ENCODE measurements at regions not wholly inside any gene's neighbourhood (a gene's known extent, or its start where the extent isn't known, plus 50 kb on each side); places are given as distances from the start of the nearest gene placed in this dataset.

GRCh38 chr10:94052866-94053791 is 59.4 kb downstream of the PLCE1 start:
- H3K27ac ChIP-seq (ENCODE audit: extremely low read depth, low read depth, low read length): no peak overlapping the region

GRCh38 chr10:94059178-94059883 is 65.6 kb downstream of the PLCE1 start:
- Histone ChIP-seq H3K4me3 (ENCODE audit: low read depth, low read length) (no peak overlapping the region), H3K27ac (ENCODE audit: extremely low read depth, low read depth, low read length) (no peak overlapping the region), H3K4me1 (ENCODE audit: control insufficient read depth, insufficient read depth, low read length) (no peaks in the 10 kb centered on the region), H3K9me3 (ENCODE audit: control insufficient read depth, insufficient read depth, low read depth, low read length) (no peaks in the 10 kb centered on the region), H3K36me3 (ENCODE audit: control insufficient read depth in 2 of 2, insufficient read depth in 1 of 2, low read length in 2 of 2) (no peaks in the 10 kb centered on the region)
- CTCF ChIA-PET: no interaction called here
- POLR2A ChIA-PET: no interaction called here
- TF ChIP-seq ZNF2 (tag by site-specific recombination; IDR thresholded peaks at IDR 0.05): no peak

More at GRCh38 chr10:94052866-94053791, 59.4 kb downstream of the PLCE1 start:
- H3K36me3 ChIP-seq (ENCODE audit: control insufficient read depth in 2 of 2, insufficient read depth in 1 of 2, low read length in 2 of 2): no peaks in the 10 kb centered on the region
- no peaks in the 10 kb centered on the region for H3K9me3 ChIP-seq (ENCODE audit: control insufficient read depth, insufficient read depth, low read depth, low read length)
- no peak for TF ChIP-seq ZNF501 (tag by site-specific recombination; IDR thresholded peaks at IDR 0.05)
- no peak for TF ChIP-seq ZSCAN16 (tag by site-specific recombination; IDR thresholded peaks at IDR 0.05)
- ChIA-PET POLR2A (no interaction called here), CTCF (interaction anchor here (0.6 to 0.9 kb wide), 2 partner anchors 25 to 391 kb away, joined by 3 read pairs; no protein-coding TSS in a partner anchor)
- H3K4me3 ChIP-seq (ENCODE audit: low read depth, low read length): no peak overlapping the region
- H3K4me1 ChIP-seq (ENCODE audit: control insufficient read depth, insufficient read depth, low read length): no peaks in the 10 kb centered on the region

- no peak overlapping the region for H3K27ac ChIP-seq (ENCODE audit: extremely low read depth, low read depth, low read length)
- CTCF ChIA-PET: interaction anchor here (0.9 to 1.0 kb wide), 2 partner anchors 9 to 202 kb away, joined by 3 read pairs; no protein-coding TSS in a partner anchor
These were observed 67.3 kb downstream of the PLCE1 start for GRCh38 chr10:94061026-94061425.

GRCh38 chr10:94062611-94063010 is 68.9 kb downstream of the PLCE1 start:
- no peaks in the 10 kb centered on the region for H3K4me1 ChIP-seq (ENCODE audit: control insufficient read depth, insufficient read depth, low read length)
- H3K9me3 ChIP-seq (ENCODE audit: control insufficient read depth, insufficient read depth, low read depth, low read length): no peaks in the 10 kb centered on the region
- H3K36me3 ChIP-seq (ENCODE audit: control insufficient read depth in 2 of 2, insufficient read depth in 1 of 2, low read length in 2 of 2): no peaks in the 10 kb centered on the region
- CTCF ChIA-PET: interaction anchor here (0.6 kb wide), 1 partner anchor 874 kb away, joined by 3 read pairs; no protein-coding TSS in a partner anchor
- H3K4me3 ChIP-seq (ENCODE audit: low read depth, low read length): no peak overlapping the region
- H3K27ac ChIP-seq (ENCODE audit: extremely low read depth, low read depth, low read length): no peak overlapping the region
- TF ChIP-seq ZNF155 (tag by site-specific recombination; IDR thresholded peaks at IDR 0.05) (no peak), ZNF214 (tag by site-specific recombination; IDR thresholded peaks at IDR 0.05; ENCODE audit: borderline replicate concordance) (no peak), SCRT1 (tag by site-specific recombination; IDR thresholded peaks at IDR 0.05; ENCODE audit: borderline replicate concordance) (no peak), ZNF311 (tag by site-specific recombination; IDR thresholded peaks at IDR 0.05; ENCODE audit: borderline replicate concordance) (no peak), SCRT2 (tag by site-specific recombination; IDR thresholded peaks at IDR 0.05) (no peak)
- POLR2A ChIA-PET: no interaction called here

More at GRCh38 chr10:94061026-94061425, 67.3 kb downstream of the PLCE1 start:
- Histone ChIP-seq H3K9me3 (ENCODE audit: control insufficient read depth, insufficient read depth, low read depth, low read length) (no peaks in the 10 kb centered on the region), H3K4me1 (ENCODE audit: control insufficient read depth, insufficient read depth, low read length) (no peaks in the 10 kb centered on the region), H3K36me3 (ENCODE audit: control insufficient read depth in 2 of 2, insufficient read depth in 1 of 2, low read length in 2 of 2) (no peaks in the 10 kb centered on the region), H3K4me3 (ENCODE audit: low read depth, low read length) (no peak overlapping the region)
- TF ChIP-seq GLI2 (tag by site-specific recombination; IDR thresholded peaks at IDR 0.05; ENCODE audit: borderline replicate concordance, low read depth) (no peak), ZNF473 (tag by site-specific recombination; IDR thresholded peaks at IDR 0.05) (no peak), ZNF670 (tag by site-specific recombination; IDR thresholded peaks at IDR 0.05; ENCODE audit: low read depth) (no peak), HOXA7 (CRISPR knock-in tag; IDR thresholded peaks at IDR 0.05; ENCODE audit: borderline replicate concordance) (no peak)
- POLR2A ChIA-PET: no interaction called here

GRCh38 chr10:94065362-94065761 is 71.6 kb downstream of the PLCE1 start:
- Histone ChIP-seq H3K36me3 (ENCODE audit: control insufficient read depth in 2 of 2, insufficient read depth in 1 of 2, low read length in 2 of 2) (no peaks in the 10 kb centered on the region), H3K27ac (ENCODE audit: extremely low read depth, low read depth, low read length) (no peak overlapping the region), H3K9me3 (ENCODE audit: control insufficient read depth, insufficient read depth, low read depth, low read length) (no peaks in the 10 kb centered on the region), H3K4me3 (ENCODE audit: low read depth, low read length) (no peak overlapping the region), H3K4me1 (ENCODE audit: control insufficient read depth, insufficient read depth, low read length) (peaks cover 9% of the 10 kb centered on the region)
- TF ChIP-seq BCL6B (tag by site-specific recombination; IDR thresholded peaks at IDR 0.05) (no peak), OVOL3 (tag by site-specific recombination; IDR thresholded peaks at IDR 0.05) (no peak), SP7 (tag by site-specific recombination; IDR thresholded peaks at IDR 0.05) (0 out of 2 replicates have a peak, but pooled peaks have one; percentile 15), ZNF184 (tag by site-specific recombination; IDR thresholded peaks at IDR 0.05) (no peak), ZBTB26 (tag by site-specific recombination; optimal IDR thresholded peaks at IDR 0.05) (no peak), ZNF335 (tag by site-specific recombination; conservative IDR thresholded peaks at IDR 0.05) (0 out of 2 replicates have a peak, but pooled peaks have one; percentile 16)
- ChIA-PET CTCF (interaction anchor here (1.6 kb wide), 1 partner anchor 149 kb away, joined by 4 read pairs; no protein-coding TSS in a partner anchor), POLR2A (no interaction called here)

Measured in HEK293 (cell line).